Type B pancreatic cell (in vitro differentiated cells): ENCODE measurements at regions not wholly inside any gene's neighbourhood (a gene's known extent, or its start where the extent isn't known, plus 50 kb on each side); places are given as distances from the start of the nearest gene placed in this dataset.

Experiments
- DNase-seq: peaks from one replicate; pipeline ENCODE4 v3.0.0; 2021; ENCODE audit warnings: mixed read lengths; ENCODE audit not compliant: unreplicated experiment; ENCODE audit errors: extremely low spot score
- H3K27ac Mint-ChIP-seq: 2 replicates; pipeline ENCODE4 v1.8.0; 2021; ENCODE audit warnings: mild to moderate bottlenecking, mixed read lengths
- H3K27me3 Mint-ChIP-seq: 2 replicates; pipeline ENCODE4 v1.8.0; 2021; ENCODE audit warnings: mixed read lengths
- H3K36me3 Mint-ChIP-seq: 2 replicates; pipeline ENCODE4 v1.8.0; 2021; ENCODE audit warnings: mixed read lengths
- H3K4me1 Mint-ChIP-seq: one replicate; pipeline ENCODE4 v1.8.0; 2021; ENCODE audit warnings: mixed read lengths; ENCODE audit not compliant: unreplicated experiment
- H3K4me3 Mint-ChIP-seq: 2 replicates; pipeline ENCODE4 v1.8.0; 2021; ENCODE audit warnings: mild to moderate bottlenecking, mixed read lengths
- H3K9me3 Mint-ChIP-seq: 2 replicates; pipeline ENCODE4 v1.8.0; 2021; ENCODE audit warnings: mixed read lengths
- TF ChIP-seq, protein P1 (sequence below): fragments of 200-600 bp; sonication (generic); conservative IDR thresholded peaks from 2 replicates; pipeline ENCODE4 v1.5.0; 2021; ENCODE audit warnings: antibody characterized with exemption, mild to moderate bottlenecking

DNA sequence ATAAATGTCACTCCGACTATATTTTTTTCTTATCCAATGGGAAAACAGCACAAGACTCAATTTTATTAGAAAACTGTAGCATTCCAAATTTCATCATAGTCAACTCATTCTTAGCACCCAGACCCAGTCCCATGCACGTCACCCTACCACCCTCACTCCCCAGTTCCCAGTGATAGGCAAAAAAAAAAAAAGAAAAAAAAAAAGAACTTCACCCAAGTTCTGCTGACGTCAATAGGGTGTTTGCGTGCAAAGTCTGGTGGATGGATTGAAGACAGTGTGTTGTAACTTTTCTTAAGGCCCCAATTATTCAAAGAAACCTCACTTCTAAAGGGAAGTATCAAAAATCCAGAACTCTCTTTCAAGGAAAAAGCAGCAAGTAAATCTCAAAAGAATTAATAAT lies 213.9 kb upstream of the PRDM1 start:
- no peaks in the 10 kb centered on the region for H3K4me1 Mint-ChIP-seq
- TF ChIP-seq, protein P1, sequence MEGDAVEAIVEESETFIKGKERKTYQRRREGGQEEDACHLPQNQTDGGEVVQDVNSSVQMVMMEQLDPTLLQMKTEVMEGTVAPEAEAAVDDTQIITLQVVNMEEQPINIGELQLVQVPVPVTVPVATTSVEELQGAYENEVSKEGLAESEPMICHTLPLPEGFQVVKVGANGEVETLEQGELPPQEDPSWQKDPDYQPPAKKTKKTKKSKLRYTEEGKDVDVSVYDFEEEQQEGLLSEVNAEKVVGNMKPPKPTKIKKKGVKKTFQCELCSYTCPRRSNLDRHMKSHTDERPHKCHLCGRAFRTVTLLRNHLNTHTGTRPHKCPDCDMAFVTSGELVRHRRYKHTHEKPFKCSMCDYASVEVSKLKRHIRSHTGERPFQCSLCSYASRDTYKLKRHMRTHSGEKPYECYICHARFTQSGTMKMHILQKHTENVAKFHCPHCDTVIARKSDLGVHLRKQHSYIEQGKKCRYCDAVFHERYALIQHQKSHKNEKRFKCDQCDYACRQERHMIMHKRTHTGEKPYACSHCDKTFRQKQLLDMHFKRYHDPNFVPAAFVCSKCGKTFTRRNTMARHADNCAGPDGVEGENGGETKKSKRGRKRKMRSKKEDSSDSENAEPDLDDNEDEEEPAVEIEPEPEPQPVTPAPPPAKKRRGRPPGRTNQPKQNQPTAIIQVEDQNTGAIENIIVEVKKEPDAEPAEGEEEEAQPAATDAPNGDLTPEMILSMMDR = no peak
- H3K4me3 Mint-ChIP-seq = no peak overlapping the region
- H3K27me3 Mint-ChIP-seq = peaks cover 6% of the 10 kb centered on the region
- no peak for DNase-seq
- no peaks in the 10 kb centered on the region for H3K9me3 Mint-ChIP-seq
- no peak overlapping the region for H3K27ac Mint-ChIP-seq
- no peaks in the 10 kb centered on the region for H3K36me3 Mint-ChIP-seq

DNA sequence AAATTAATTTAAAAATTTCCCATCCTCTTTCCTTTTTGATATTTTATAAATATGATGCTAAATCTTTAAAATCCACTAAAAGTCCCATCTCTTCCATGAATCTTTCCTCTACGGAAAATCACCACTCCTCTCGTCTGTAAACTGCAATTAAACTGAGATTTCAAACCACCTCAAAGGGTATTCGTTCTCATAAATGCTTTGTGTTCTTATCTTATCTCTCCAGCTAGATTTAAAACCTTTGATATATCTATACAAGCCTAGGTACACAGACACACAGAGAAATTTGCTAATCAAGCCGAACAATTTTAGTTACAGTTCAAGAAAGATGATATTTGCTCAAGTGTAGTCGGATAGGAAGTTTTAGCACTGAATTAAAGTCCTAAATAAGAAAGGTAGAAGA lies 214.6 kb upstream of the PRDM1 start:
- no peaks in the 10 kb centered on the region for H3K4me1 Mint-ChIP-seq
- no peak overlapping the region for H3K27ac Mint-ChIP-seq
- H3K36me3 Mint-ChIP-seq = no peaks in the 10 kb centered on the region
- H3K9me3 Mint-ChIP-seq = no peaks in the 10 kb centered on the region
- H3K27me3 Mint-ChIP-seq = peaks cover 6% of the 10 kb centered on the region
- no peak for DNase-seq
- H3K4me3 Mint-ChIP-seq = no peak overlapping the region
- TF ChIP-seq, protein P1 = no peak

DNA sequence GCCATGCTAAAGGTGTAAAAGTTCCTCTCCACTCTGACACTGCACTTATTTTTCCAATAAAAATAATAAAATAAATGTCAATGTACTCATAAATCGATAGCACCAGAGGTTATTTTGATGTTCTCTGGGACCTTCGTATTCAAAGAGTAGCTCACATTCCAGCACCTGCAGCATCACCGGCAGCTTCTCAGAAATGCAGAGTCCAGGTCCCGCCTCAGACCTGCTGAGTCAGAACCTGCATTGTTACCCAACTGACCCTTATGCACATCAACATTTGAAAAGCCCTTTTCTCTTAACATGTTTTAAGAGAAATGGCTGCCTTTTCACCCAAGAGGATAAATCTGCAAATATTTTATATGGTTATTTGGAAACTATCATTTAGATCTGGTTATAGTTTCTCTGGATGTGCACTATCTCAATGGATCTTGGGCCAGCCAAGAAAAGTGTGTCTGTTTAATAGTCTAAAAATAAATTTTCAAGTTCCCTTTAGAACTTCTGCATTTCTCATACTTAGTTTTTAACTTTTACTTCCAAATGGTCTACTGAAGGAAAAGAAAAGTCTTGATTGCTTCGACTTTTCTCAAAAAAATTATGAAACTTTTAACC lies 216.2 kb upstream of the PRDM1 start:
- DNase-seq = no peak
- no peak overlapping the region for H3K27ac Mint-ChIP-seq
- no peak overlapping the region for H3K4me3 Mint-ChIP-seq
- peaks cover 14% of the 10 kb centered on the region for H3K27me3 Mint-ChIP-seq
- TF ChIP-seq, protein P1 = no peak
- H3K9me3 Mint-ChIP-seq = peaks cover 7% of the 10 kb centered on the region
- H3K36me3 Mint-ChIP-seq = no peaks in the 10 kb centered on the region
- H3K4me1 Mint-ChIP-seq = no peaks in the 10 kb centered on the region

DNA sequence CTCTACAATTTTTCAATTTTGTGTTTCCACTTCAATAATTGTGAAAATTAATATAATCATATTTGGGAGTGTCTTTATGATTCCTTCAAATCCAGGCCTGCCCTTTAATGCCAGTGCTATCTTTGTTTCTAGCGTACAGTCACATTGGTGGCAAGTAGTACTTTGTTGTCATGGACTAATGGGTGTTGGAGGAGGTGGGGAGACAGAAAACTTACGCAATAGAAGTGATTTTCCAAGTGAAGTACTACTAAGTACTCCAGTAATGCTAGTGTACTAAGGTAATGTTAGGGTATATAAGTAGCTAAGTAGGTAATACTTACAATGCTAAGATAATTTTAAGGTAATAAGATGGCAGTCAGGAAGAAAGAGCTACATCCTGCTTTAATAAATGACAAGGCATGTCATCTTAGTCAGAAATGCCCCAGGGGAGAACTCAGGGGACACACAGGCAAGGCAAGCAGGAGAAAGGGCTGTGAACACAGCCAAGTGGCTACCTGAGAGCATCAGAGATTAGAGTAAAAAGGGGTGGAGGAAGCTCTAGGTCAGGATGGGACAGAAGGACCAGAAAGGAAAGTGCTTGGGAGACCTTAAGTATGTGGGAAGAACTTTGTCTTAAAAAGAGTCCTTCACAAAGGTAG lies 217.2 kb upstream of the PRDM1 start:
- TF ChIP-seq, protein P1 = no peak
- Mint-ChIP-seq H3K36me3 (no peaks in the 10 kb centered on the region), H3K27ac (no peak overlapping the region), H3K27me3 (peaks cover 19% of the 10 kb centered on the region), H3K4me1 (no peaks in the 10 kb centered on the region), H3K4me3 (no peak overlapping the region), H3K9me3 (peaks cover 7% of the 10 kb centered on the region)
- DNase-seq = no peak

DNA sequence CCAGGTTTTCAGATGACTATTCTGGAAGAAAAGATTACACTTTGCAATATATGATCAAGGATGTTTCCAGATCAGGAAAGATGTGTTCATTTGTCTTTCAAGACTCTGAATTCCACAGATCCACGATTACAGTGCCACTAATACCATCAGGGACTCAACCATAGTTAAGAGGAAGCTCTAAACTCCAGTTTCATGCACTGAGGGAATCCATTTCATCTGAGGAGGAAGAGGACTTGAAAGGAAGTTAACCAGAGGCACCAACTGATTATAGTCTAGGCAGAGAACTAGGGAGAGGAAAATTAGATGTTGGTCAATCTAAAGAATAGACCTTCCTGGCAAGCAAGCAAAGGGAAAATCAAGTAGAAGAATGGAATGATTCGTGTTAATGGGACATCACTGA lies 218.3 kb upstream of the PRDM1 start:
- H3K36me3 Mint-ChIP-seq = no peaks in the 10 kb centered on the region
- no peak overlapping the region for H3K4me3 Mint-ChIP-seq
- no peak overlapping the region for H3K27ac Mint-ChIP-seq
- H3K9me3 Mint-ChIP-seq = peaks cover 7% of the 10 kb centered on the region
- H3K4me1 Mint-ChIP-seq = no peaks in the 10 kb centered on the region
- TF ChIP-seq, protein P1 = no peak
- peaks cover 20% of the 10 kb centered on the region for H3K27me3 Mint-ChIP-seq
- no peak for DNase-seq
